OCI-LY7 (cell line): ENCODE measurements at regions not wholly inside any gene's neighbourhood (a gene's known extent, or its start where the extent isn't known, plus 50 kb on each side); places are given as distances from the start of the nearest gene placed in this dataset.

Source experiments
- BruUV-seq: library from RNA; stranded (reverse); fragments of 400-500 nt; replicated peaks from 2 replicates; lab custom pipeline; 2021; lab: Mats Ljungman, UMichigan
- CTCF ChIA-PET: fragments of 300-600 bp; sonication (Branson Sonifier 250); formaldehyde crosslinking; loops from one replicate; lab custom pipeline; 2022; ENCODE audit warnings: antibody characterized with exemption; ENCODE audit not compliant: unreplicated experiment; lab: Charles Lee
- POLR2A ChIA-PET: fragments of 300-600 bp; sonication (Branson Sonifier 250); formaldehyde crosslinking; loops from one replicate; lab custom pipeline; 2022; ENCODE audit warnings: antibody characterized with exemption; lab: Charles Lee
- DNase-seq: peaks from one replicate; pipeline ENCODE4 v3.0.0-alpha.2; 2015; ENCODE audit warnings: low spot score
- H2AFZ ChIP-seq: fragments of 200-600 bp; sonication (generic), shearing (Covaris generic); 2 replicates; pipeline ENCODE4 v1.6.1; 2014; ENCODE audit warnings: mild to moderate bottlenecking, antibody characterized with exemption, low read length, moderate library complexity
- H3K27ac ChIP-seq: fragments of 200-600 bp; sonication (generic); 2 replicates; pipeline ENCODE4 v1.5.1; 2014; ENCODE audit warnings: mixed run types, low read depth, mild to moderate bottlenecking, moderate library complexity, low read length, inconsistent platforms; ENCODE audit not compliant: poor library complexity, severe bottlenecking
- H3K36me3 ChIP-seq: fragments of 200-600 bp; sonication (generic); 2 replicates; pipeline ENCODE4 v1.6.1; 2014; ENCODE audit warnings: mild to moderate bottlenecking, antibody characterized with exemption, low read length, moderate library complexity, mixed read lengths; ENCODE audit not compliant: insufficient read depth
- H3K4me1 ChIP-seq: fragments of 200-600 bp; sonication (generic); 2 replicates; pipeline ENCODE4 v1.5.1; 2014; ENCODE audit warnings: mild to moderate bottlenecking, low read length; ENCODE audit not compliant: insufficient read depth, poor library complexity, severe bottlenecking
- H3K4me2 ChIP-seq: fragments of 200-600 bp; sonication (generic); 2 replicates; pipeline ENCODE4 v1.6.1; 2014; ENCODE audit warnings: mild to moderate bottlenecking, low read length
- H3K4me3 ChIP-seq: fragments of 200-600 bp; sonication (generic); 2 replicates; pipeline ENCODE4 v1.5.1; 2014; ENCODE audit warnings: mild to moderate bottlenecking, low read depth, low read length; ENCODE audit not compliant: poor library complexity, severe bottlenecking
- H3K79me2 ChIP-seq: fragments of 200-600 bp; sonication (generic); 2 replicates; pipeline ENCODE4 v1.6.1; 2016; ENCODE audit warnings: low read depth, mild to moderate bottlenecking, low read length, moderate library complexity, mixed read lengths; ENCODE audit not compliant: insufficient read depth
- H3K9me2 ChIP-seq: fragments of 200-600 bp; sonication (generic); 2 replicates; pipeline ENCODE4 v1.6.1; 2016; ENCODE audit warnings: mild to moderate bottlenecking, low read length, mixed read lengths; ENCODE audit not compliant: insufficient read depth
- H3K9me3 ChIP-seq: fragments of 200-600 bp; sonication (generic); 2 replicates; pipeline ENCODE4 v1.6.1; 2014; ENCODE audit warnings: mild to moderate bottlenecking, mixed run types, low read length, mixed read lengths
- H4K20me1 ChIP-seq: fragments of 200-600 bp; sonication (generic); 2 replicates; pipeline ENCODE4 v1.6.1; 2014; ENCODE audit warnings: mild to moderate bottlenecking, antibody characterized with exemption, low read length, moderate library complexity, mixed read lengths; ENCODE audit not compliant: insufficient read depth
- CTCF ChIP-seq: fragments of 200-600 bp; sonication (generic); conservative IDR thresholded peaks from 2 replicates; pipeline ENCODE4 v1.5.1; 2014; ENCODE audit warnings: mild to moderate bottlenecking, antibody characterized with exemption, low read length, moderate library complexity, mixed read lengths
- EZH2phosphoT487 ChIP-seq: fragments of 200-600 bp; sonication (generic); IDR thresholded peaks from 2 replicates; pipeline ENCODE4 v1.6.1; 2018; ENCODE audit warnings: low read depth, borderline replicate concordance, mild to moderate bottlenecking, mixed run types, antibody characterized with exemption, low read length, moderate library complexity, mixed read lengths
- intact Hi-C: fragments of 100-400 bp; cut with micrococcal nuclease; formaldehyde crosslinking; loops from one replicate; pipeline ENCODE4 v1.10.0; 2022; ENCODE audit not compliant: unreplicated experiment

DNA sequence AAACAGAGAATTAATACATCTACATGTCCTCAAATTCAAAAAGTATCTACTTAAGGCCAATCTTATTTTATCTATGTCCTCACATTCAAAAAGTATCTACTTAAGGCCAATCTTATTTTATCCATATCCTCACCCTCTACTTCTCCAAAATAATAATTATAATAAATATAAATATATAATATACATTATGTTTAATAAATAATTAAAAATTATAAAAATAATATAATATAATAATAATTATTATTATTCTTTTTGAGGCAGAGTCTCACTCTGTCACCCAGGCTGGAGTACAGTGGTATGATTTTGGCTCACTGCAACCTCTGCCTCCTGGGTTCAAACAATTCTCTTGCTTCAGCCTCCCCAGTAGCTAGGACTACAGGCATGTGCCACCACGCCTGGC, 784.9 kb downstream of the DNAJB9 start:
- Histone ChIP-seq H3K79me2 (no peaks in the 10 kb centered on the region), H3K9me3 (no peaks in the 10 kb centered on the region), H3K4me1 (no peaks in the 10 kb centered on the region), H4K20me1 (no peaks in the 10 kb centered on the region), H3K9me2 (no peaks in the 10 kb centered on the region), H3K4me2 (no peak overlapping the region), H2AFZ (no peak overlapping the region), H3K36me3 (no peaks in the 10 kb centered on the region), H3K4me3 (no peak overlapping the region), H3K27ac (no peak overlapping the region)
- no peak for DNase-seq
- ChIA-PET CTCF (no interaction called here), POLR2A (no interaction called here)
- TF ChIP-seq CTCF, result no peak
- intact Hi-C loops, result no loop called here
- BruUV-seq, result no TSS peak

GRCh38 chr7:109375823-109376222, 806.1 kb downstream of the DNAJB9 start:
- POLR2A ChIA-PET, result interaction anchor here (1.0 kb wide), 1 partner anchor 80 kb away, joined by 5 read pairs; no protein-coding TSS in a partner anchor
- Histone ChIP-seq H3K9me2 (no peaks in the 10 kb centered on the region), H4K20me1 (no peaks in the 10 kb centered on the region), H3K36me3 (no peaks in the 10 kb centered on the region), H2AFZ (no peak overlapping the region), H3K27ac (no peak overlapping the region), H3K79me2 (no peaks in the 10 kb centered on the region), H3K4me2 (no peak overlapping the region), H3K9me3 (no peaks in the 10 kb centered on the region), H3K4me1 (no peaks in the 10 kb centered on the region), H3K4me3 (no peak overlapping the region)
- no peak for DNase-seq
- intact Hi-C loops, result no loop called here
- CTCF ChIA-PET, result no interaction called here
- no TSS peak for BruUV-seq
- no peak for TF ChIP-seq CTCF
- TF ChIP-seq EZH2phosphoT487, result no peak

DNA sequence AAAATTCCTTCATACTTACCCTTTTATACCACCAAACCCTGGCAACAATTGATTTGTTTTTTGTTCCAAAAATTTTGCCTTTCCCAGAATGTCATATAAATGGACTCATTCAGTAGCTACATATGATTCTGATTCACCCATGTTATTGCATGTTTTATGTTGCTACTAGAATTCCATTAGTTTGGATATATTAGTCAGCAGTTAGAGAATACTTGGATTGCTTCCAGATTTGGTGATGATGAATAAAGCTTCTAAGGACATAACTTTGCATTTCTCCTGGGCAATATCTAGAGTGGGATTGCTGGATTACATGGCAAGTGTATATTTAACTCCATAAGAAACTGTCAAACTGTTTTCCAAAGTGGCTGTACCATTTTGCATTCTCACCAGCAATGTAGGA, 806.9 kb downstream of the DNAJB9 start:
- no peaks in the 10 kb centered on the region for H3K36me3 ChIP-seq
- BruUV-seq, result no TSS peak
- no peak overlapping the region for H3K27ac ChIP-seq
- no peaks in the 10 kb centered on the region for H3K9me2 ChIP-seq
- H3K9me3 ChIP-seq, result no peaks in the 10 kb centered on the region
- H3K79me2 ChIP-seq, result no peaks in the 10 kb centered on the region
- intact Hi-C loops, result no loop called here
- H3K4me1 ChIP-seq, result no peaks in the 10 kb centered on the region
- no peaks in the 10 kb centered on the region for H4K20me1 ChIP-seq
- no peak overlapping the region for H2AFZ ChIP-seq
- ChIA-PET POLR2A (interaction anchor here (1.0 kb wide), 1 partner anchor 81 kb away, joined by 5 read pairs; no protein-coding TSS in a partner anchor), CTCF (no interaction called here)
- no peak overlapping the region for H3K4me2 ChIP-seq
- no peak overlapping the region for H3K4me3 ChIP-seq
- DNase-seq, result no peak
- no peak for TF ChIP-seq CTCF
- no peak for TF ChIP-seq EZH2phosphoT487
